ENCODE measurements at regions not wholly inside any gene's neighbourhood (a gene's known extent, or its start where the extent isn't known, plus 50 kb on each side); places are given as distances from the start of the nearest gene placed in this dataset.

DNA sequence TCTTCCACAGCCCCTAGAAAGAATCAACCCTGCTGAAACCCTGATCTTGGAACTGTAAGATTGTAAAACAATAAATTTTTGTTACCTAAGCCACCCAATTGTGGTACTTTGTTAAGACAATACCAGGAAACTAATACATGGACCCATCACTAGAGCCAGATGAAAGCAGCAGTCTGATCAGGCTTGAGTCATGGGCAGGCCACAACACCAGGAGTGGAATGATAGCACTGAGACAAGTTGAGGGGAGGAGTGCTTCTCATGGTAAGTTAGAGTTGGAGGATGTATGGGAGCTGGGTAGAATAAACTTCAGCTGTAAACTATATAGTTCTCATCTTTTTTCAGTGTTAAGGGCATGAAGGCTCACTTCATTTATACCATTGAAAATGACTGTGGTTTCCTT, 164.4 kb upstream of the OR13F1 start:
- no peak overlapping the region for H3K4me2 ChIP-seq (ENCODE audit: insufficient read depth, low read length)
- no peaks in the 10 kb centered on the region for H3K79me2 ChIP-seq (ENCODE audit: control insufficient read depth, insufficient read depth, low read length)
- H3K36me3 ChIP-seq (ENCODE audit: control insufficient read depth in 2 of 2, extremely low read depth in 1 of 2, insufficient read depth in 2 of 2, low read length in 2 of 2): no peaks in the 10 kb centered on the region
- no peak overlapping the region for H2AFZ ChIP-seq (ENCODE audit: low read depth, low read length)
- CTCF ChIA-PET: no interaction called here
- H3K9me1 ChIP-seq (replicated peaks; ENCODE audit: control insufficient read depth, extremely low read depth, insufficient read depth, low read length): no peaks in the 10 kb centered on the region
- POLR2A ChIA-PET: no interaction called here
- intact Hi-C loops (cut with micrococcal nuclease) (no loop called here), dilution Hi-C loops (cut with MboI; ENCODE audit: extremely low pct_ligation_motif_present, low sequenced_read_pairs) (no loop called here)
- BruUV-seq (replicated peaks): no TSS peak
- no peak for TF ChIP-seq POLR2AphosphoS5 (IDR thresholded peaks at IDR 0.05; ENCODE audit: insufficient read depth, low read depth, low read length)
- no peak for TF ChIP-seq MAX (IDR thresholded peaks at IDR 0.05; ENCODE audit: insufficient read depth, insufficient read length)
- no peak for TF ChIP-seq EZH2 (IDR thresholded peaks at IDR 0.05; ENCODE audit: borderline replicate concordance, low read depth, low read length, severe bottlenecking)
- no peak for TF ChIP-seq JUN (IDR thresholded peaks at IDR 0.05; ENCODE audit: borderline replicate concordance, insufficient read depth, insufficient read length, low read depth)
- TF ChIP-seq FOS (IDR thresholded peaks at IDR 0.05; ENCODE audit: borderline replicate concordance, insufficient read depth, low read length): no peak
- TF ChIP-seq CTCF (IDR thresholded peaks at IDR 0.05; ENCODE audit: extremely low read depth in 1 of 2, insufficient read depth in 1 of 2, low read depth in 1 of 2, low read length in 2 of 2): no peak
- no peak for TF ChIP-seq POLR2A (IDR thresholded peaks at IDR 0.05; ENCODE audit: low read depth, low read length)
- TF ChIP-seq GATA2 (IDR thresholded peaks at IDR 0.05; ENCODE audit: insufficient read depth, insufficient read length, low read depth, low read length): no peak
- no peak for TF ChIP-seq MYC (IDR thresholded peaks at IDR 0.05; ENCODE audit: low read depth, low read length)
- H3K4me3 ChIP-seq (replicated peaks in 1 of 3; ENCODE audit: insufficient read depth in 1 of 3, low read depth in 1 of 3, low read length in 3 of 3): no peak overlapping the region
- DNase-seq (ENCODE audit: low read depth, low spot score): no peak
- no peaks in the 10 kb centered on the region for H3K9me3 ChIP-seq (replicated peaks; ENCODE audit: control insufficient read depth, insufficient read depth, low read length)
- FAIRE-seq: no peak
- no peak overlapping the region for H3K27ac ChIP-seq (ENCODE audit: insufficient read depth, low read depth, low read length)
- H4K20me1 ChIP-seq (replicated peaks; ENCODE audit: control insufficient read depth, extremely low read depth, insufficient read depth, low read length): no peaks in the 10 kb centered on the region
- H3K4me1 ChIP-seq (ENCODE audit: control insufficient read depth, extremely low read depth, insufficient read depth, low read length): no peaks in the 10 kb centered on the region
- no peak overlapping the region for H3K9ac ChIP-seq (replicated peaks; ENCODE audit: extremely low read depth, insufficient read depth, low read length)
- H3K27me3 ChIP-seq (ENCODE audit: control insufficient read depth in 2 of 2, insufficient read depth in 2 of 2, low read length in 2 of 2): no peaks in the 10 kb centered on the region

Data from endothelial cell of umbilical vein (primary cell).